Activated gamma-delta T cell treated with anti-CD3 and anti-CD28 coated beads, Interleukin-2, amount 50 U/mL, for 16 hours (primary cell): ENCODE measurements at regions not wholly inside any gene's neighbourhood (a gene's known extent, or its start where the extent isn't known, plus 50 kb on each side); places are given as distances from the start of the nearest gene placed in this dataset.
"Not testable (repeated sequence)": the region's sequence is repeated elsewhere in the genome, so short reads cannot be mapped to it uniquely, and the experiment has no call there.

Experiments used
- DNase-seq: peaks from one replicate; pipeline ENCODE4 v3.0.0-alpha.2; 2020; ENCODE audit warnings: low read depth

GRCh38 chr2:210861038-210861665, 304.8 kb downstream of the CPS1 start:
- DNase-seq, result no peak

GRCh38 chr2:210862283-210863065, 306.1 kb downstream of the CPS1 start:
- no peak for DNase-seq

DNA sequence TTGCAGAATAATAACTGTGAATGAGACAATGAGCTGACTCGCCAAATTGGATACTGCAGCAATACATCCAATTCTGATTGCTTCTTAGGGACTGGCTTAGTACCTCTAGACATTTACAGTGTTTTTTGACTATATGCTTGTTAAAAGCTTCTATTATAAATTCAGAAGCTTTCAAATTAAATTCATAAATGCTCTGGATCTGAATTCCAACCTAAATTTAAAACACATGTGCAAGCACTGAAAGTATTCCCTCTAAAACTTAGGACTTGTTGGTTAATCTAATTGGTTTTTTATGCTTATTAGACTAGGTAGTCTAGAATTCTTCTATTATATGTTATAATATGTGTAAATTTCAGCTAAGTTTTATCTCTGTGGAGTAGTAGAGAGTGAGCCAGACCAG, 306.9 kb downstream of the CPS1 start:
- DNase-seq, result no peak

GRCh38 chr2:210871566-210871965, 315.2 kb downstream of the CPS1 start:
- DNase-seq, result not testable (repeated sequence)

DNA sequence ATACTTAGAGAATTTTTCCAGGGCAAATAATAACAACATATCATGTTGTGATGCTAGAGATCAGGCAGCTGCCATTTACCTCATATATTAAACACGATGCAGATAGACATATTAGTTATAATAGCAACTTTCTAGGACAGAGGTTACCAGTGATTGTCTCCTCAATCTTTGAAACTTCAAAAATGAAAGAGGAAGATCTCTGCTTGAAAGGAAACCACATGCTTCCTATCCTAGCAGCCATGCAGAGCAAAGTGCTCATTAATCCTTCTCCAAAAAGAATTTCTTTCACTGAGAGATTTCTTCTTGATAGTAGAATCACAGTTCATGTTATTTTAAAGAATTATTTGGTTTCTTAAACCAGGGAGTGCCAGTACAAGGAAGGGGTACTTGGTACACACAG, 317.2 kb downstream of the CPS1 start:
- no peak for DNase-seq

GRCh38 chr2:210884227-210884626, 327.8 kb downstream of the CPS1 start:
- no peak for DNase-seq

DNA sequence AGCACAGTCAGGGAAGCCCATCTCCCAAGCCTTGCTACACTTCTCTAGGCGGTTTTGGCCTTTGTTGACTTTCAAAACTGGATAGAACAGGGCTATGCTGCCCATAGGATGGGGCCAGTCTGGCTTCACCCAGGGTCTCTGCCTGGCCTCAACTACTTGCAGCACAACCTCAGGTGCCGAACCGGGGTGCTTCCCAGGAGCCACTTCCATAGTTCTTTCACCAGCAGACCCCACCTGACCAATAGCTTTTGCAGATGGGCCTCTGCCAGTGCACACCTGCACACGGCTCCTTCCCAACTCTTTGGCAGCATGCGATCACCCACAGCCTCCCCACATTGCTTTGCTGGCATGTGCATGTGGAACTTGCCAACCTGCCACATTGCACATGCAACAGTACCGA, 331.6 kb downstream of the CPS1 start:
- DNase-seq, result no peak

GRCh38 chr2:210895132-210895531, 338.7 kb downstream of the CPS1 start:
- no peak for DNase-seq

GRCh38 chr2:210899131-210899530, 342.7 kb downstream of the CPS1 start:
- DNase-seq, result no peak

- no peak for DNase-seq
Observed at GRCh38 chr2:210901326-210901725, 344.9 kb downstream of the CPS1 start.

DNA sequence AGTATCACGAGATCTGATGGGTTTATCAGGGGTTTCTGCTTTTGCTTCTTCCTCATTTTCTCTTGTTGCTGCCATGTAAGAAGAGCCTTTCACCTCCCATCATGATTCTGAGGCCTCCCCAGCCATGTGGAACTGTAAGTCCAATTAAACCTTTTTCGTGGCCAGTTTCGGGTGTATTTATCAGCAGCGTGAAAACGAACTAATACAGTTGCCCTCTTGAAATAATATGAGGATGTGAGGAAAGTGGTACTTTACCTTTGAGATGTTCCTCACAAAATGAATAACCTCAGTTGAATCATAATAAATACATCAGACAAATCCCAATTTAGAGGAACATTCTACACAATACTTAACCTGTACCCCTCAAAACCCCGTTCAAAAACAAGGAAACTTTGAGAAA, 356.4 kb downstream of the CPS1 start:
- DNase-seq, result no peak

- DNase-seq, result no peak
Observed at GRCh38 chr2:210913461-210913860, 357.1 kb downstream of the CPS1 start.

- no peak for DNase-seq
Observed at GRCh38 chr2:210915912-210916311, 359.5 kb downstream of the CPS1 start.

DNA sequence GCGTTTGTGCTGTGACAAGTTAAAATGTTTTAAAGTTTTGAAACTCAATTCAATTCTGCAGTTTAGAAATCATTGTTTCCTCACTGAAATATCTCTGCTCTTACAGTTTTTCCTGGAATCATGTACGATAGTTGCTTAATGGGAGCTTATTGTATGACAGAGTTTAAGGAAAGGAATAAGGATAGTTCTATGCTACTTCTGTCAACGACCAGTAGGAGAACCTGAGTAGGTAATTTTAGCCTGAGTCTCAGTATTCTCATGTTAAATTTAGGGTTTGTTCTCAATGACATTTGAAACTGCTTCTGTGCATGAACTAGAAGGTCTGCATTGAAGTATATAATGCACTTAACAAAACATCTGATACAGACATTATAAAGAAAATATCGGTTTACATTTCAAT, 361.1 kb downstream of the CPS1 start:
- no peak for DNase-seq

GRCh38 chr2:210919128-210919527, 362.7 kb downstream of the CPS1 start:
- no peak for DNase-seq

DNA sequence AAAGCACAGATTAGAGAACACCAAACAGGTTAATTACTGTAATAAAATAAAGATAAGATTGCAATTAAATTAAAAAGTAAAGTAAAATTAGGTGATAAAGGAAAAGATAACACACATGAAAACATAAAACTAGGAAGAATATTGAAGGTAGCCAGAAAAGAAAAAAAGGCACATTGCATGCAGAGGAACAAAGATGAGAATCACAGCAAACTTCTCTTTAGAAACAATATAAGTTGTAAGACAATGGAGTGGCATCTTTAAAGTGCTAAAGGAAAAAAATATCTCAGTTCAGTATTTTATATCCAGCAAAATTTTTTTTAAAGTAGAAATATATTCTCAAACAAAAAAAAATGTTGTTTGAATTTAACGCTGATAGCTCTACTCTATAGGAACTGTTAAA, 366.0 kb downstream of the CPS1 start:
- no peak for DNase-seq

- DNase-seq, result no peak
Observed at GRCh38 chr2:210928714-210929113, 372.3 kb downstream of the CPS1 start.

DNA sequence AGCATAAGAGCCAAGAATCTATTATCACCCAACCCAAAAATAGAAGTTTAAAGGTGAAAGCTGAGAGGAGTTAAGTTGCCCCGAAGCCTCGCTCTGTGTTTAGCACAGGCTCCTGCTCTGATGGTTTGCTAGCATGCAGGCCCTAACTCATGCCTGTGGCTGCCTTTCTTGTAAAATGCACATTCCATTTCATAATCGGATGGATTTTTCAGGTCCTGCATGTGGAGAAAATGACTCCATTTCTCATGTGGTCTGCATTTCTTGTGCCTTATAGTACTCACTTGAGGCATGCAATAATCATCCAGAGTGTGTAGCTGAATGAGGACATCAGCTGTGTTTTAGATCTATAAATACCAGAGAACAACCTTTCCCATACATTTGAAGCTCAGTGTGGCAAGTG, 381.8 kb downstream of the CPS1 start:
- no peak for DNase-seq

DNA sequence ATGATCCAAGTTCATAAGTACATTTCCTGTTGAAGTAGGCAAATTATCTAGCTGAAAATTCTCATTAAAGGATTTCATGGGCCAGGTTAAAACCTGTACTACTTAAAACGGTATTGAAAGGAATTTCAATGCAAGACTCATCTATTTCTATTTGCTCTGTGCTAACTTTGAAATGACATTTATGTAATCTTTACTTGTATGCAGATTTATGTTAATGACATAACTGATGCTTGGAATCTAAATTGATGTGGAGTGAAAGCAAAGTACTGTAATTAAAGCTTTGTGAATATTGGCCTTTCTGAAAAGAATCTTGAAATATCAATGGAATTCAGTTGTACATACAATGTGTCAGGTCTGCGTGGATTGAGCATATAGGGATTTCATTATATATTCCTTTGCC, 390.0 kb downstream of the CPS1 start:
- no peak for DNase-seq

DNA sequence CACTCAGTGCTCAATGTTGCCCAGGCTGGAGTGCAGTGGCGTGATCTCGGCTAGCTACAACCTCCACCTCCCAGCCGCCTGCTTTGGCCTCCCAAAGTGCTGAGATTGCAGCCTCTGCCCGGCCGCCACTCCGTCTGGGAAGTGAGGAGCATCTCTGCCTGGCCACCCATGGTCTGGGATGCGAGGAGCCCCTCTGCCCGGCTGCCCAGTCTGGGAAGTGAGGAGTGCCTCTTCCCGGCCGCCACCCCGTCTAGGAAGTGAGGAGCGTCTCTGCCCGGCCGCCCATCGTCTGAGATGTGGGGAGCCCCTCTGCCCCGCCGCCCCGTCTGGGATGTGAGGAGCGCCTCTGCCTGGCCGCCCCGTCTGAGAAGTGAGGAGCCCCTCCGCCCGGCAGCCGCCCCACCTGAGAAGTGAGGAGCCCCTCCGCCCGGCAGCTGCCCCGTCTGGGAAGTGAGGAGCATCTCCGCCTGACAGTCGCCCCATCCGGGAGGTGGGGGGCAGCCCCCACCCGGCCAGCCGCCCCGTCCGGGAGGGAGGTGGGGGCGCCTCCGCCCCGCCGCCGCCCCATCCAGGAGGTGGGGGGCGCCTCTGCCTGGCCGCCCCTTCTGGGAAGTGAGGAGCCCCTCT, 394.1 kb downstream of the CPS1 start:
- DNase-seq, result not testable (repeated sequence)

DNA sequence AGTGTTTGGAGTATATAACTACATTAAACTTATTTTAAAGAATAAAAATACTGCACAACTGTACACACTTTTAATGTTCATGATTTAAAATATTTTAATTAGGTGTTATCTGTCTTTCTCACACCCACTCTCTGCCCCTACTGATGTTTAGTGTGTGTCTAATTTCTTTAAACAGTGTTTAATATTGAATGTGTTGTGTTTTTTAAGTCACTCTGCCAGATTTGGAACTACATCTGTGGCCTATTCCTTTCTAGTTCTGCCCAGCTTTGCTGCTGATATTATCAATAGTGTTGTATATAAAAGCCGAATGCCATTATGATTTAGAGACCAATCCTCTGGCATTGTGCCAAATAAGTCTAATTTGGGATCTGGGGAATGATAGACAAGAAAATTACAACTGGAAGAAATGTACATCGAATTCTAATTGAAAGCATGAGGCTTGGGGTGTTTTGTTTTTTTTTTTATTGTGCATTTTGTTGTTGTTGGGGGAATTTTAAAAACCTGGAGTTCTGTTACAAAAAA, 398.0 kb downstream of the CPS1 start:
- no peak for DNase-seq

DNA sequence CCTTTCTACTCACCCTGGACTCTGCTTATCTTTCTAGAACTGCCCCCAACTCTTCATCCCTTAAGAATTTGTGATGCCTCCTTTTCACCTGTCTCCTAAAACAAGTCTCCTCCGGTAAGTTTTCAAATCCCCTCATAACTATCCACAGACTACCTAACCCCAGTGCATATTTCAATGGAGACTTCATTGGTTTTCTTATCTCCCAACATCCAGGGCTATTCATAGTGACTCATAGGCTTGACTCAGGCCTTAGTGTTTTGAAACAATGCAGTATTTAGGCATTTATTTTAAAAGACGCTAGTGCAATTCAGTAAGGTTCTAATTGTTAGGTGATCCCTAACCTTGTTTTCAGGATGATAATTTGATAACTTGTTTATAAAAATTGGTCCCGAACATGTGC, 399.2 kb downstream of the CPS1 start:
- no peak for DNase-seq

- no peak for DNase-seq
Observed at GRCh38 chr2:210956101-210956500, 399.7 kb downstream of the CPS1 start.
